ENCODE measurements at regions not wholly inside any gene's neighbourhood (a gene's known extent, or its start where the extent isn't known, plus 50 kb on each side); places are given as distances from the start of the nearest gene placed in this dataset.

- DNase-seq, result no peak
Observed at GRCh38 chr22:48044487-48045060, 1282.1 kb downstream of the TBC1D22A start.

GRCh38 chr22:48043581-48043980 is 1281.1 kb downstream of the TBC1D22A start:
- no peak for DNase-seq

DNA sequence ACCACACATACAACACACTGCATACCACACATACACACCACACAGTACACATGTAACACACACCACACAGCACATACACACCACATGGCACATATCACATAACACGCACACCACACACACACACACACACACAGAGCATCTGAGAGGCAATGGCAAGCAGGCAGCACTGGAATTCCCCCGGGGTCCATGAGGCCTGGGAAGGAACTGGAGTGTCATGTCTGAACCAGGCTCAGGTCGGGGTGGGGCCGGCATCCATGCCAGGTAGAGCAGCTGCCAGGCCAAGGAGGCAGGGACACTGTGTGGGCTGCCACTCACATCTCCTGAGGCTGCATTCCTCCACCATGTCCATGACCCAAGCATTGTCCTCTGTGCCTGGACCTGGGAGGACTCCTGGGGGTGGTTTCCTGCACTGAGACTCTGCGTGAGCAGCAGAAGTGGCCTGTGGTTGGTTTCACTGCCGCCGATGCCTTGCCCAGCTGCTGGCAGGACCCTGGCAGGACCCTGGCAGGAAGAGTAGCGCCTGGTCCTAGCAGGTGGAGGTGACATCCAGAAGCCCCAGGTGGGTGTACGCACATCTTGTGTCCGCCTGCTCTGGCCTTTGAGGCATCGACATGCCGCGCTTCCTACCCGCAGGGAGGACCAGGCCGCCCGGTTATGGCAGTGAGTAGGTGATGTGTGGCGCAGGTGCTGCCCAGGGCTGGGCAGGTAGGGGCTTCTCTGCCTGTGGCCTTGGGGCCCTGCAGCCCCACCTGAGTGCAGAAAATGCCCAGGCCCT is 1280.4 kb downstream of the TBC1D22A start:
- DNase-seq, result no peak

- DNase-seq, result no peak
Observed at GRCh38 chr22:48039326-48039725, 1276.9 kb downstream of the TBC1D22A start.

DNA sequence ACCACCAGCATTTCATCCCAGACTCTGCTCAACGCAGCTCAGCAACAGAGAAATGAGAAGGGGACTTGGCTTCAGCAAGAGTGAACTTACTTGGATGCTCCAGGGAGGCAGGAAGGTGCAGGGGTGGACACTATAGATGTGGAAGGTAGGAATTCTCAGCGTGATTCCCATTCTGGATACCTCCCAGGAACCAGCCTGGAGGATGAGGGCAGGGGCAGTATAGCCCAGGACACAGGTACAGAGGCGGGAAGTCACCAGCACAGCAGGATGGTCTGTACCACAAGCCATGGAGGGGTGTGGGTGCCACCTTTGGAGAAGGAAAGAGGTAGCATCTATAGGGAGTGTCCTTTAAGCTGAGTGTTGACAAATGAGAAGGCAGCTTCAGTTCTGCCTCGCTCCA is 1275.2 kb downstream of the TBC1D22A start:
- DNase-seq, result no peak

GRCh38 chr22:48035897-48036296 is 1273.4 kb downstream of the TBC1D22A start:
- no peak for DNase-seq

GRCh38 chr22:48031589-48031988 is 1269.1 kb downstream of the TBC1D22A start:
- DNase-seq, result no peak

GRCh38 chr22:48025096-48025495 is 1262.6 kb downstream of the TBC1D22A start:
- no peak for DNase-seq

DNA sequence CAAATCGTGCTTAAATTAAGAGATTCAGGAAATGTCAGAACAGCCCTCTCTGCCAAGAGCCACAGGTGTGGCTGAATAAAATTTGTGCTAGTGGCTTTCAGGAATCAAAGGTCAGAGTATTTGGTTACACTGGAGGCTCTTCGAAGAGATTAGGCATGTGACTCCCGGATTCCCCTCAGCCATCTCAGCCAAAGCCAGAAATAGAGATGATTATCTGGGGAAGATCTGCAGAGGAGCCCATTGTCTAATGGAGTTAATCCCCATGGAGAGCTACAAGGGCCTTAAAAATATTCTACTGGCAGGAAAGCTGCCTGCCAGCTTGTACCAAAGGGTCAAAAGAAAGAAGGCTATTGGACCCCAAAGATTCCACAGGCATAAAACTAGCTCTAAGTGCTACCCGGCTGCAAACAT is 1259.5 kb downstream of the TBC1D22A start:
- no peak for DNase-seq

DNA sequence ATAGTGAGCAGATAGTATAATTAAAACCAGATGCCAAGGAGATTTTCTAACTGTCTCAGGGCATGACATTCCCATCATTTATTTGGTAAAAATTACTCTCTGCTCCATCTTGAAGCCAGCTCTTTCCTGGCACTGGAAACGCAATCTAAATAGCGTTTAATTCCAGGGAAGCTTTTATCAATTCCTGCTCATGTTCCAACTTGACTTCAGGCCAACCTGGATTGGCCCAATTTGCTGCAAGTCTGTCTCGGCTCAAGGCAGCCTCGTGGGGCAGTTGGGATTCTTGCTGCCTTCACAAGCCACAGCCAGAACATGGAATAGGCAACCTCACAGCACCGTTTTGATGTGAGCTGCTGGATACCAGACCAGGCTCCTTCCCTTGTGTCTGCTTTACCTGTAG is 1255.9 kb downstream of the TBC1D22A start:
- DNase-seq, result no peak

DNA sequence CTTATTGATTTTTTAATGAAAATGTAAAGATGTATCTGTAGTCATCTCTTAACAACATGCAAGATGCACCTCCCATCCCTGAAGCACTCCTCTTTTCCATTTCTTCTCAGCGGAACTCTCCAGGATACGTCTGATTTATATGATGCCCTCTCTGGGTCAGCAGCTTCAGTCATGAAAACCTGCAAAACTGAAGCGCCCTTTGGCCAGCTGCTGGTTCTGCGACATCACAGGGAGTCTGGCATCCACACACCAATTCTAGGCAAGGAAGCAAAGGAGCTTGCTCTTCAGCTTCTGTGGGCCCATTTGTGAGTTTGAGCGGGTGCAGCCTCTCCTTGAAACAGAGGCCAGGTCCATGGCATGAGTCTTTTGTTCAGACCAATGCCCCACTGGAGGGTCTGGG is 1253.3 kb downstream of the TBC1D22A start:
- no peak for DNase-seq

DNA sequence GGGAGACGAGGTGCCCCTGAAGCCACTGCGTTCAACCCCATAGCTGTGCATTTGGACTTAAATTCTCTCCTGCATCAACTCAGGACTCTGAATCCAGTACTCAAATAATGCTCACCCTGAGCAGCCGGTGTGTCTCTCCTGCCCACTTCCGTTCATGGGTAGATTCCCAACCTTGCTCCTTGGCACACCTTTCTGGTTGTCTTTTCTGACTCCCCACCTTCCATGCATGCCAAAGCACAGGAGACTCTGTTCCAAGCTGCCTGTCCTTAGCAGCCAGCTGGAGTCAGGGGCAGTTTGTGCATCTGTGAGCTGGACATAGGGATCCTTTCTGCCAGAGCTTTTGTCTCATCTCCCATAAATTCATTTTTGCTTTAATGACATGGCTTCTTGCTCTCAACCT is 1242.5 kb downstream of the TBC1D22A start:
- no peak for DNase-seq

- no peak for DNase-seq
Observed at GRCh38 chr22:48004038-48004437, 1241.6 kb downstream of the TBC1D22A start.

DNA sequence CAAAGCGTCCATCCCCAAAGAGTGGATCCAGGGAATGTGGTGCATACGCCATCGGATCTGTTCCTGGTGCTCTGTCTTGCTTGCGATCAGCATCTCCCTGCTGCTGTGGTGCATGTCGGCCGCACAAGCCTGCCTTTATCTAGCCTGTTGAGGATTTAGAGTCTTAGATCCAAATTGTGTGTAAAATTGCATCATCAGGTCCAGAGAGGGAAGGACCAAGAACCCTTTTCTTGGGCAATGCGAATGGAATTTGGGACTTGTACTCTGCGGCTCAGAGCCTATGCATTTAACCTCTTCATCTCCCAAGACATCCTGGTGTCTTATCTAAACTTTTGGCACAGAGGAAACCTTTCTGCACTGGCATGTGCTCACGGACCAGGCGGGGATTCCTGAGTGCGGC is 1238.7 kb downstream of the TBC1D22A start:
- no peak for DNase-seq

DNA sequence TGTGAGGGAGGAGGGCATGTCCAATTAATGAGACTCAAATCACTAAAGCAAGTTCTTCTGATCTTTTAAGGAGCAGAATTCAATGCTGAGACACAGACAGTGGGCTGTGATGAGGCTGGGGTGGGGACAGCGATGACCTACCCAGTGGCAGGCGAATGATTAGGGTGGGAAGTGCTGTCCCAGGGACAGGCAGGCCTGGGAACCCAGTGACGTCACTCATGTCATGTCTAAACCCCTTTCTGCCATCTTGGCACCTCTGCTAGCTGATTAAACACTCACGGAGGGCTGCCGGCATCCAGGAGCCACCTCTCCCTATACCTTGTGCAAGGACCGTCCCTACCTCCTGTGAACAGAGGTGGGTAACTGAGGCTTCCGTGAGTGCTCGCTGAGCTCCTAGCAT is 1235.2 kb downstream of the TBC1D22A start:
- DNase-seq, result no peak

GRCh38 chr22:47997052-47997590 is 1234.7 kb downstream of the TBC1D22A start:
- no peak for DNase-seq

- no peak for DNase-seq
Observed at GRCh38 chr22:47996446-47996857, 1234.0 kb downstream of the TBC1D22A start.

DNA sequence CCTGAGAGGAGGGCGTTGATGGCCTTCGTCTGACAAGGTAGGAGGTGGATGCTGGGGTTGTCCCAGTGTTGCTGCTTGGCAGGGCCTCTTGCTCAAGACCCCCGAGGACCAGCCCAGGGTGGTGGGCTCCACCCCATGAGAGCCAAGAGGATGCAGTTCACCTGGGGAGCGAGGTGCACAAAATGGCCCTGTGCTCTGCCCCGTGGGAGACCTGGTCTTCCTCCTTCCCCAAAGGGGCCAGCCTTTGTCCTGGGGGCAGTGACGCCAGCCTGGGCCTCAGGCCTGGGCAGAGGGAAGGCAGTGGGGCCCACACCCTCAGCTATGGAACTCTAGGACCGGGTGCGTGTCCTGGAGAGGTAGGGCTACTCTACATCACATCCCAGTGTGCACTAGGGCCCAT is 1233.3 kb downstream of the TBC1D22A start:
- DNase-seq, result no peak

- DNase-seq, result no peak
Observed at GRCh38 chr22:47995264-47995627, 1232.8 kb downstream of the TBC1D22A start.

- DNase-seq, result no peak
Observed at GRCh38 chr22:47994601-47995263, 1232.3 kb downstream of the TBC1D22A start.

GRCh38 chr22:47994045-47994444 is 1231.6 kb downstream of the TBC1D22A start:
- no peak for DNase-seq

GRCh38 chr22:47990481-47990880 is 1228.0 kb downstream of the TBC1D22A start:
- no peak for DNase-seq

DNA sequence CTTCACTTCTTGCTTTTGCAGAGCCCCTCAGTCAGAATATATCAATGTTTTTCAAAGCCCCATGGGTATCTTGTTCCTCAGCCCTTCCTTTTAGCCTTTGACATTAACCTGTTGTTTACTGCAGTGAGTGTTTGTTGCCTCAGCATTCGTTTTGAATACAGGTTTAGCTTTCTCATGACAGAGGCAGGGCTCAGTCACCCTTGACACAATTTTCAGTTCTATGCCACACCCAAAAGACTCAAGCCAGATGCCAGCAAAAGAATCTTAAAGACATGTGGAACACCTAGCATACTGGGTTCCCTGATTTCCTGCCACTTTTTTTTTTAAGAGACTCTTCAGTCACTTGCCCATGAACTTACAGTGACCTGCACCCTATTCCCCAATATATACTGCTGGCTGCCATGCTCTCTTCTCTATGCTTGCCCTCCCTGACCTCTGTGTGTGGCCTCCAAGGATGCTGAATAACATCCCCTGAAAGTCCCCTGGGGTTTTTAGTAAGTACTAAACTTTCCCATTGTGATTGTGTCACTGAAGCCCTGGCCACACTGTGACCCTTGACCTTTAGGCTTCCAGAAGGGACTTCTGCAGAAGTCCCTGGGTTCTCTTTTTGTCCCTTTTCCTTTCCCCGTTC is 1225.5 kb downstream of the TBC1D22A start:
- DNase-seq, result no peak

DNA sequence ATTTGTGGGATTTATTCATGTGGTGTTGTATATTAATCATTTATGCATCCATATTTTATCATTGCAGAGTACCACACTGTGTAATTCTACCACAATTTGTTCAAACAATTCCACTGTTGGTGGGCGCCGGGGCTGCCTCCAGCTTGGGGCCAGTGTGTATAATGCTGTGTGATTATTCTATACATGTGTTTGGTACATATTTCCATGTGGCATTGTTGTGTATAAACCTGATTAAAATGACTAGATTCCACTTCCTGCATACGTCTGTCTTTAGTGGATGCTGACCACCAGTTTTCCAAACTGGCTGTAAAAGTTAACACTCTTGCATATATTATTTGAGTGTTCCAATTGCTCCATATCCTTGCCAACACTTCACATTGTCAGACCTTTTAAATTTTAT is 1213.8 kb downstream of the TBC1D22A start:
- DNase-seq, result no peak

Measured in activated naive CD4-positive, alpha-beta T cell treated with anti-CD3 and anti-CD28 coated beads, Interleukin-2, amount 50 U/mL, for 16 hours (primary cell).